ENCODE measurements at regions not wholly inside any gene's neighbourhood (a gene's known extent, or its start where the extent isn't known, plus 50 kb on each side); places are given as distances from the start of the nearest gene placed in this dataset.

GRCh38 chr12:115636546-115636945, 640.9 kb downstream of the MED13L start:
- intact Hi-C loops (cut with micrococcal nuclease), result no loop called here
- no peaks in the 10 kb centered on the region for H3K36me3 Mint-ChIP-seq

GRCh38 chr12:115632308-115632707, 645.2 kb downstream of the MED13L start:
- Histone ChIP-seq H3K9me3 (replicated peaks in 1 of 2; ENCODE audit: control insufficient read depth in 1 of 2, insufficient read depth in 1 of 2, low read length in 2 of 2) (no peaks in the 10 kb centered on the region), H3K36me3 (replicated peaks in 1 of 2; ENCODE audit: control insufficient read depth in 1 of 2, insufficient read depth in 2 of 2, low read length in 2 of 2) (no peaks in the 10 kb centered on the region), H3K4me3 (replicated peaks in 1 of 3; ENCODE audit: low read depth in 2 of 3, low read length in 3 of 3) (no peak overlapping the region), H4K20me1 (ENCODE audit: insufficient read depth, low read length) (no peaks in the 10 kb centered on the region), H3K79me2 (ENCODE audit: insufficient read depth, low read length) (no peaks in the 10 kb centered on the region), H3K4me1 (ENCODE audit: control insufficient read depth in 1 of 2, insufficient read depth in 2 of 2, low read length in 2 of 2) (no peaks in the 10 kb centered on the region), H3K27ac (ENCODE audit: low read depth in 1 of 2, low read length in 2 of 2) (no peak overlapping the region), H3K27me3 (ENCODE audit: control insufficient read depth in 2 of 2, insufficient read depth in 2 of 2, low read length in 2 of 2) (no peaks in the 10 kb centered on the region), H3K4me2 (replicated peaks; ENCODE audit: extremely low read depth, low read length, poor library complexity, severe bottlenecking) (no peak overlapping the region), H2AFZ (ENCODE audit: insufficient read depth, low read depth, low read length, poor library complexity, severe bottlenecking) (no peak overlapping the region), H3K9ac (ENCODE audit: insufficient read depth, low read length, poor library complexity, severe bottlenecking) (no peak overlapping the region)
- H3K4me3 Mint-ChIP-seq, result no peak overlapping the region
- intact Hi-C loops (cut with micrococcal nuclease), result no loop called here
- TF ChIP-seq CTCF (IDR thresholded peaks at IDR 0.05), result no peak
- DNase-seq, result no peak
- no peak overlapping the region for H3K27ac Mint-ChIP-seq
- H3K9me3 Mint-ChIP-seq, result no peaks in the 10 kb centered on the region
- no peaks in the 10 kb centered on the region for H3K4me1 Mint-ChIP-seq
- no peaks in the 10 kb centered on the region for H3K36me3 Mint-ChIP-seq
- H3K27me3 Mint-ChIP-seq (ENCODE audit: low read depth in 3 of 3), result peaks cover 0 to 1% (median under 1%) of the 10 kb centered on the region in 3 donors

More at GRCh38 chr12:115636546-115636945, 640.9 kb downstream of the MED13L start:
- no peak overlapping the region for H3K4me3 ChIP-seq (replicated peaks in 1 of 3; ENCODE audit: low read depth in 2 of 3, low read length in 3 of 3)
- no peak overlapping the region for H3K9ac ChIP-seq (ENCODE audit: insufficient read depth, low read length, poor library complexity, severe bottlenecking)
- no peak overlapping the region for H3K4me3 Mint-ChIP-seq
- no peak for DNase-seq
- H3K4me1 Mint-ChIP-seq, result no peaks in the 10 kb centered on the region
- no peaks in the 10 kb centered on the region for H3K9me3 Mint-ChIP-seq
- no peaks in the 10 kb centered on the region for H3K9me3 ChIP-seq (replicated peaks in 1 of 2; ENCODE audit: control insufficient read depth in 1 of 2, insufficient read depth in 1 of 2, low read length in 2 of 2)
- no peaks in the 10 kb centered on the region for H3K79me2 ChIP-seq (ENCODE audit: insufficient read depth, low read length)
- no peaks in the 10 kb centered on the region for H4K20me1 ChIP-seq (ENCODE audit: insufficient read depth, low read length)
- H3K4me2 ChIP-seq (replicated peaks; ENCODE audit: extremely low read depth, low read length, poor library complexity, severe bottlenecking), result no peak overlapping the region
- H3K27me3 ChIP-seq (ENCODE audit: control insufficient read depth in 2 of 2, insufficient read depth in 2 of 2, low read length in 2 of 2), result peaks cover 2 to 3% of the 10 kb centered on the region in 2 donors
- no peak overlapping the region for H3K27ac ChIP-seq (ENCODE audit: low read depth in 1 of 2, low read length in 2 of 2)
- 100% methylated on average over 1 of the region's 9 CpGs for WGBS (ENCODE audit: insufficient coverage)
- TF ChIP-seq CTCF (IDR thresholded peaks at IDR 0.05), result no peak
- no peaks in the 10 kb centered on the region for H3K36me3 ChIP-seq (replicated peaks in 1 of 2; ENCODE audit: control insufficient read depth in 1 of 2, insufficient read depth in 2 of 2, low read length in 2 of 2)
- no peak overlapping the region for H2AFZ ChIP-seq (ENCODE audit: insufficient read depth, low read depth, low read length, poor library complexity, severe bottlenecking)
- no peaks in the 10 kb centered on the region for H3K4me1 ChIP-seq (ENCODE audit: control insufficient read depth in 1 of 2, insufficient read depth in 2 of 2, low read length in 2 of 2)
- no peak overlapping the region for H3K27ac Mint-ChIP-seq
- peaks cover 4 to 15% (median 6%) of the 10 kb centered on the region in 3 donors for H3K27me3 Mint-ChIP-seq (ENCODE audit: low read depth in 3 of 3)
